ENCODE measurements at regions not wholly inside any gene's neighbourhood (a gene's known extent, or its start where the extent isn't known, plus 50 kb on each side); places are given as distances from the start of the nearest gene placed in this dataset.

- Histone ChIP-seq H3K36me3 (no peaks in the 10 kb centered on the region), H3K4me3 (no peak overlapping the region), H3K27ac (no peak overlapping the region), H3K9me3 (no peaks in the 10 kb centered on the region), H3K4me1 (no peaks in the 10 kb centered on the region), H3K27me3 (no peaks in the 10 kb centered on the region)
- ATAC-seq (no peak), DNase-seq (no peak)
- intact Hi-C loops (cut with DNase I), result no loop called here
- no peak for TF ChIP-seq CTCF (IDR thresholded peaks at IDR 0.05)
Observed at GRCh38 chr6:82602776-82603175, 239.2 kb downstream of the TPBG start.

GRCh38 chr6:82603871-82604270, 240.3 kb downstream of the TPBG start:
- no peaks in the 10 kb centered on the region for H3K9me3 ChIP-seq
- H3K27me3 ChIP-seq, result no peaks in the 10 kb centered on the region
- H3K36me3 ChIP-seq, result no peaks in the 10 kb centered on the region
- ATAC-seq (no peak), DNase-seq (no peak)
- H3K27ac ChIP-seq, result no peak overlapping the region
- TF ChIP-seq CTCF (IDR thresholded peaks at IDR 0.05), result no peak
- H3K4me1 ChIP-seq, result no peaks in the 10 kb centered on the region
- H3K4me3 ChIP-seq, result no peak overlapping the region
- intact Hi-C loops (cut with DNase I), result no loop called here

- H3K4me1 ChIP-seq, result no peaks in the 10 kb centered on the region
- H3K9me3 ChIP-seq, result no peaks in the 10 kb centered on the region
- ATAC-seq, result no peak
- no peak for DNase-seq
- H3K36me3 ChIP-seq, result no peaks in the 10 kb centered on the region
- no peaks in the 10 kb centered on the region for H3K27me3 ChIP-seq
- no peak overlapping the region for H3K4me3 ChIP-seq
- H3K27ac ChIP-seq, result no peak overlapping the region
- intact Hi-C loops (cut with DNase I), result no loop called here
- no peak for TF ChIP-seq CTCF (IDR thresholded peaks at IDR 0.05)
Observed at GRCh38 chr6:82607998-82608725, 244.5 kb downstream of the TPBG start.

- Histone ChIP-seq H3K4me3 (no peak overlapping the region), H3K27me3 (no peaks in the 10 kb centered on the region), H3K4me1 (no peaks in the 10 kb centered on the region), H3K36me3 (no peaks in the 10 kb centered on the region), H3K27ac (no peak overlapping the region), H3K9me3 (no peaks in the 10 kb centered on the region)
- ATAC-seq (no peak), DNase-seq (no peak)
- intact Hi-C loops (cut with DNase I), result no loop called here
- no peak for TF ChIP-seq CTCF (IDR thresholded peaks at IDR 0.05)
Observed at GRCh38 chr6:82608781-82609180, 245.2 kb downstream of the TPBG start.

- no peak for TF ChIP-seq CTCF (IDR thresholded peaks at IDR 0.05)
- no peaks in the 10 kb centered on the region for H3K9me3 ChIP-seq
- DNase-seq (no peak), ATAC-seq (no peak)
- H3K4me3 ChIP-seq, result no peak overlapping the region
- H3K27me3 ChIP-seq, result no peaks in the 10 kb centered on the region
- no peaks in the 10 kb centered on the region for H3K4me1 ChIP-seq
- H3K36me3 ChIP-seq, result no peaks in the 10 kb centered on the region
- no peak overlapping the region for H3K27ac ChIP-seq
- intact Hi-C loops (cut with DNase I), result no loop called here
Observed at GRCh38 chr6:82611751-82612150, 248.1 kb downstream of the TPBG start.
